ENCODE measurements at regions not wholly inside any gene's neighbourhood (a gene's known extent, or its start where the extent isn't known, plus 50 kb on each side); places are given as distances from the start of the nearest gene placed in this dataset.

GRCh38 chr19:13705928-13706447, 58.3 kb upstream of the MRI1 start:
- no peak for TF ChIP-seq CTCF (conservative IDR thresholded peaks at IDR 0.05; ENCODE audit: low read length)
- no peak for TF ChIP-seq EZH2phosphoT487 (IDR thresholded peaks at IDR 0.05; ENCODE audit: borderline replicate concordance)
